ENCODE measurements at regions not wholly inside any gene's neighbourhood (a gene's known extent, or its start where the extent isn't known, plus 50 kb on each side); places are given as distances from the start of the nearest gene placed in this dataset.

GRCh38 chr16:55248494-55248893 lies 75.5 kb upstream of the IRX6 start:
- in situ Hi-C loops (cut with HindIII; ENCODE audit: low sequenced_read_pairs) = loop anchor here (5.0 kb wide), 1 partner anchor 81 kb away; no protein-coding TSS in a partner anchor
- H3K4me3 ChIP-seq (ENCODE audit: low read depth, low read length) = no peak overlapping the region
- DNase-seq (ENCODE audit: low read depth) = no peak
- TF ChIP-seq, protein P1, sequence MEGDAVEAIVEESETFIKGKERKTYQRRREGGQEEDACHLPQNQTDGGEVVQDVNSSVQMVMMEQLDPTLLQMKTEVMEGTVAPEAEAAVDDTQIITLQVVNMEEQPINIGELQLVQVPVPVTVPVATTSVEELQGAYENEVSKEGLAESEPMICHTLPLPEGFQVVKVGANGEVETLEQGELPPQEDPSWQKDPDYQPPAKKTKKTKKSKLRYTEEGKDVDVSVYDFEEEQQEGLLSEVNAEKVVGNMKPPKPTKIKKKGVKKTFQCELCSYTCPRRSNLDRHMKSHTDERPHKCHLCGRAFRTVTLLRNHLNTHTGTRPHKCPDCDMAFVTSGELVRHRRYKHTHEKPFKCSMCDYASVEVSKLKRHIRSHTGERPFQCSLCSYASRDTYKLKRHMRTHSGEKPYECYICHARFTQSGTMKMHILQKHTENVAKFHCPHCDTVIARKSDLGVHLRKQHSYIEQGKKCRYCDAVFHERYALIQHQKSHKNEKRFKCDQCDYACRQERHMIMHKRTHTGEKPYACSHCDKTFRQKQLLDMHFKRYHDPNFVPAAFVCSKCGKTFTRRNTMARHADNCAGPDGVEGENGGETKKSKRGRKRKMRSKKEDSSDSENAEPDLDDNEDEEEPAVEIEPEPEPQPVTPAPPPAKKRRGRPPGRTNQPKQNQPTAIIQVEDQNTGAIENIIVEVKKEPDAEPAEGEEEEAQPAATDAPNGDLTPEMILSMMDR (IDR thresholded peaks at IDR 0.05; ENCODE audit: low read depth, low read length, missing control alignments) = no peak

DNA sequence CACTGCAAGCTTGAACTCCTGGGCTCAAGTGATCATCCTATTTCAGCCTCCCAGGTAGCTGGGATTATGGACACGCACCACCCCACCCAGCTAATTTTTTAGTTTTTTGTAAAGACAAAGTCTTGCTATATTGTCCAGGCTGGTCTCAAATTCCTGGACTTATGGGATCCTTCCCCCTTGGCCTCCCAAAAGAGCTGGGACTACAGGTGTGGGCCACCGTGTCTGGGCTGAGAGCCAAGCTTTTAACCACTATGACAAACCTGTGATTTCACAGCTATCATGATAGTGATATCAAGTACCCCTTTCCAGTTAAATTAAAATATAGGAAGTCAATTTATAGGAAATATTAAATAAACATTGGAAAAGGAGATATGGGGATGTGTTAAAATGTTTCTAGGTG lies 74.6 kb upstream of the IRX6 start:
- in situ Hi-C loops (cut with HindIII; ENCODE audit: low sequenced_read_pairs) = loop anchor here (5.0 kb wide), 1 partner anchor 82 kb away; no protein-coding TSS in a partner anchor
- TF ChIP-seq, protein P1 (IDR thresholded peaks at IDR 0.05; ENCODE audit: low read depth, low read length, missing control alignments) = no peak
- DNase-seq (ENCODE audit: low read depth) = no peak
- no peak overlapping the region for H3K4me3 ChIP-seq (ENCODE audit: low read depth, low read length)

DNA sequence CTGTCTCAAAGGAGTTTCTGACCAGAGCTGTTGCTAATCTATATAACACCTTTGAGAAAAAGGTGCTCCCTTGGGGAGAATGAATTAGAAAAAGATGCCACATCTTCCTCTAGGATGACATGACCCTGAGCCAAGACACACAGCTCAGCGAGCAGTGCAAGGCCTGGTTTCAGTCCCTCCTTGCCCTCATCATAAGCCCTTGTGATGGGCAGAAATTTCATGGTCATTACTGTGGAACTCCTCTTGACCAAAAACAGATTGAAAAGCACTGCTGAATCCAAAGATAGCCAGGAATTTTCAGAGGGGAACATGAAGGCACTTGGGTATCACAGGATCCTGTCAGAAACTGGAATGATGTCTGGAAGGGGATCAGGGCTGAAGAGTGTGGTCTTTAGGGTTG lies 74.1 kb upstream of the IRX6 start:
- in situ Hi-C loops (cut with HindIII; ENCODE audit: low sequenced_read_pairs) = loop anchor here (5.0 to 10.0 kb wide), 2 partner anchors 83 to 315 kb away; partner anchors contain the start of gene IRX5
- DNase-seq (ENCODE audit: low read depth) = no peak
- TF ChIP-seq, protein P1 (IDR thresholded peaks at IDR 0.05; ENCODE audit: low read depth, low read length, missing control alignments) = no peak
- no peak overlapping the region for H3K4me3 ChIP-seq (ENCODE audit: low read depth, low read length)

DNA sequence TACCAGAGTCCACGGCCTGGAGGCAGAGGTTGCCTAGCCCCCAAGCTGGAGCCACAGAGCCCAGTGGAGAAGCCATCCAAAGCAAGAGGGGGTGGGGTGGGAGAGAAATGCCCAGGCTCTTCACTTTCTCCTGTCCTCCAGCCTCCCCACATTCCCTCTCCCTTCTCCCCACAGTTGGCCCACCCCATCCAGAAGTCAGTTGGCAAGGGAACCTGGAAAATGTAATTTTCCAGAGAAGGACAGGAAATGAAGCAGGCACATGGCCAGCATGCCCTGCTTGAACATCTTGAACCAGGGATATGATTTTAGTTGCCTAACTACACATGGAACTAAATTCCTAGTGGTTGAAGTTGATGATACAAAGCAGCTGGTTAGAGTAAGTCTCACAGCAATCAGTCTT lies 73.3 kb upstream of the IRX6 start:
- no peak for DNase-seq (ENCODE audit: low read depth)
- no peak overlapping the region for H3K4me3 ChIP-seq (ENCODE audit: low read depth, low read length)
- in situ Hi-C loops (cut with HindIII; ENCODE audit: low sequenced_read_pairs) = loop anchor here (10.0 kb wide), 1 partner anchor 316 kb away; the partner anchor contains the start of gene IRX5
- TF ChIP-seq, protein P1 (IDR thresholded peaks at IDR 0.05; ENCODE audit: low read depth, low read length, missing control alignments) = no peak

GRCh38 chr16:55251151-55251550 lies 72.9 kb upstream of the IRX6 start:
- TF ChIP-seq, protein P1 (IDR thresholded peaks at IDR 0.05; ENCODE audit: low read depth, low read length, missing control alignments) = no peak
- H3K4me3 ChIP-seq (ENCODE audit: low read depth, low read length) = no peak overlapping the region
- in situ Hi-C loops (cut with HindIII; ENCODE audit: low sequenced_read_pairs) = loop anchor here (10.0 kb wide), 1 partner anchor 316 kb away; the partner anchor contains the start of gene IRX5
- no peak for DNase-seq (ENCODE audit: low read depth)

DNA sequence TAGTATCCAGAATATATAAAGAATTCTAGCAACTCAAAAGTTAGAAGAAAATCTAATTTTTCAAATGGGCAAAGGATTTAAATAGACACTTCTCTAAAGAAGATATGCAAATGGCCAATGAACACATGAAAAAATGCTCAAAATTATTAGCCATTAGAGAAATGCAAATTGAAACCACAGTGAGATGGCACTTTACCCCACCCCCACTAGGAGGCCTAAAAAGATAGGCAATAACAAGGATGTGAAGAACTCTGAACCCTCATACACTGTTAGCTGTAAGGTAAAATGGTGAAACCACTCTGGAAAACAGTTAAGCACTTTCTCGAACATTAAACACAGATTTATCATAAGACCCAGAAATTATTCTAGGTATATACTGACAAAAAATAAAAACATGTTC lies 71.4 kb upstream of the IRX6 start:
- H3K4me3 ChIP-seq (ENCODE audit: low read depth, low read length) = no peak overlapping the region
- in situ Hi-C loops (cut with HindIII; ENCODE audit: low sequenced_read_pairs) = loop anchor here (10.0 kb wide), 1 partner anchor 318 kb away; the partner anchor contains the start of gene IRX5
- DNase-seq (ENCODE audit: low read depth) = no peak
- TF ChIP-seq, protein P1 (IDR thresholded peaks at IDR 0.05; ENCODE audit: low read depth, low read length, missing control alignments) = no peak

All from astrocyte of the cerebellum (primary cell).